ENCODE measurements at regions not wholly inside any gene's neighbourhood (a gene's known extent, or its start where the extent isn't known, plus 50 kb on each side); places are given as distances from the start of the nearest gene placed in this dataset.

DNA sequence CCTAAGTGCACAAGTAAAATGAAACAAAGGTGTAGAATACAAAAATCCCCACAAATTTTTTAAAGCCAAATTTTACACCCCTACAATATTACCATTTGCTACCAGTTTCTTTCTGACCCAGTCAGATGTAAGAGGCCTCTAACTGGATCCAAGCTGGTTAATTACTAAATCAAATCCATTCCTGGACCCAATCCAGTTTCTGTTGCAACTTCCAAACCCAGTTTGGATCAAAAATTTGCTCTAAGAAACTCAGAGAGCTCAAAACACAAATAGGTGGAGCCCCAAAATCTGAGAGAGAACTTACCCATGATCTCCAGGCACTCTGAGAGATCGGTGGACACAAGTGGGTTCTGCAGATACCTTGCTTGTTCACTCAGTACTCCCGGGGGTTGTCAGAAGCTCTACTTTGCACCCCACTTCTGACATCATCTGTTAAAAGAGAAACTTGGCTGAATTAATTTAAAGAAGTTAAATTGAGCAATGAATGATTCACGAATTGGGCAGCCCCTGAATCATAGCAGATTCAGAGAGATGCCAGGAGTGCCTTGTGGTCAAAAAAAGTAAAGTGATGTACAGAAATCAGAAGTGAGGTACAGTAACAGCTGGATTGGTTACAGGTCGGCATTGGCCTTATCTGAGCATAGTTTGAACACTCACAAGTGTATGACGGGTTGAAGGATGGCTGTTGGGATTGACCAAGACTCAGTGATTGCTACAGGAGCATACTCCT, 448.0 kb downstream of the KCNT2 start:
- no peaks in the 10 kb centered on the region for H3K27me3 ChIP-seq (ENCODE audit: low read depth)
- ATAC-seq = no peak
- no peaks in the 10 kb centered on the region for H3K36me3 ChIP-seq
- H3K9me3 ChIP-seq = no peaks in the 10 kb centered on the region
- H3K4me1 ChIP-seq = no peaks in the 10 kb centered on the region
- no peak overlapping the region for H3K27ac ChIP-seq
- intact Hi-C loops (cut with DNase I) = no loop called here
- H3K4me3 ChIP-seq = no peak overlapping the region
- TF ChIP-seq, protein P1, sequence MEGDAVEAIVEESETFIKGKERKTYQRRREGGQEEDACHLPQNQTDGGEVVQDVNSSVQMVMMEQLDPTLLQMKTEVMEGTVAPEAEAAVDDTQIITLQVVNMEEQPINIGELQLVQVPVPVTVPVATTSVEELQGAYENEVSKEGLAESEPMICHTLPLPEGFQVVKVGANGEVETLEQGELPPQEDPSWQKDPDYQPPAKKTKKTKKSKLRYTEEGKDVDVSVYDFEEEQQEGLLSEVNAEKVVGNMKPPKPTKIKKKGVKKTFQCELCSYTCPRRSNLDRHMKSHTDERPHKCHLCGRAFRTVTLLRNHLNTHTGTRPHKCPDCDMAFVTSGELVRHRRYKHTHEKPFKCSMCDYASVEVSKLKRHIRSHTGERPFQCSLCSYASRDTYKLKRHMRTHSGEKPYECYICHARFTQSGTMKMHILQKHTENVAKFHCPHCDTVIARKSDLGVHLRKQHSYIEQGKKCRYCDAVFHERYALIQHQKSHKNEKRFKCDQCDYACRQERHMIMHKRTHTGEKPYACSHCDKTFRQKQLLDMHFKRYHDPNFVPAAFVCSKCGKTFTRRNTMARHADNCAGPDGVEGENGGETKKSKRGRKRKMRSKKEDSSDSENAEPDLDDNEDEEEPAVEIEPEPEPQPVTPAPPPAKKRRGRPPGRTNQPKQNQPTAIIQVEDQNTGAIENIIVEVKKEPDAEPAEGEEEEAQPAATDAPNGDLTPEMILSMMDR (IDR thresholded peaks at IDR 0.05) = no peak
- no peak for DNase-seq

DNA sequence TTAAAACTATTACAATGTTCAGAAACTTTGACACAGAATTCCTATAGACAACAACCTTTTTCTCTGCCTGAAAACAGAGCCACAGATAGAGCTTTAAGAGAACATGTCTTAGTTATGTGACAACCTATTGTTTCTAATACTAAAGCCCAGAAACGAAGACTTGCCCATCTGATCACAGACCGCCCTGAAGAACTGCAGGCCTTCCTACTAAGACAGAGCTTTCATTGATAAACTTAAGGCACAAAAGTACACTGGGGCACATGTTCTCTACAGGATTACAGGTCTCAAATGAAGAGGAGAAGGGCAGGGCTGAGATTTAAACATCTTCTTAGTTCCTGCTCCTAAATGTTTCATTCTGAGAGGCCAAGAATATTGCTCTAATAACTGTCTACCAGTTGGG, 452.7 kb downstream of the KCNT2 start:
- Histone ChIP-seq H3K36me3 (no peaks in the 10 kb centered on the region), H3K27me3 (ENCODE audit: low read depth) (no peaks in the 10 kb centered on the region), H3K4me1 (no peaks in the 10 kb centered on the region), H3K4me3 (no peak overlapping the region), H3K9me3 (no peaks in the 10 kb centered on the region), H3K27ac (no peak overlapping the region)
- TF ChIP-seq, protein P1 (IDR thresholded peaks at IDR 0.05) = no peak
- DNase-seq (no peak), ATAC-seq (no peak)
- intact Hi-C loops (cut with DNase I) = no loop called here

DNA sequence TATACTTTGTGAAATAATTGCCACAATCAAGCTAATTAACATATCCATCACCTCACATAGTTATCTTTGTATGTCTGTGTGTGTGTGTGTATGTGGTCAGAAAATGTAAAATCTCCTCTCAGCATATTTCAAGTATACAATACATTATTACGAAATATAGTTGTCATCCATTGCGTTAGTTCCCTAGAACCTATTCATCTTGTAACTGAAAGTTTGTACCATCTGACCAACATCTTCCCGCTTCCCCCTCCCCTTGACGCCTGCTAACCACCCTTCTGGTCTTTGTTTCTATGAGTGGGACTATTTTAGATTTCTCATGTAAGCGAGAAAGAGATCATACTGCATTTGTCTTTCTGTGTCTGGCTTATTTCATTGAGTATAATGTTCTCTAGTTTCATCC, 455.3 kb downstream of the KCNT2 start:
- TF ChIP-seq, protein P1 (IDR thresholded peaks at IDR 0.05) = no peak
- no peak for DNase-seq
- Histone ChIP-seq H3K9me3 (no peaks in the 10 kb centered on the region), H3K4me3 (no peak overlapping the region), H3K4me1 (no peaks in the 10 kb centered on the region), H3K36me3 (no peaks in the 10 kb centered on the region), H3K27ac (no peak overlapping the region), H3K27me3 (ENCODE audit: low read depth) (no peaks in the 10 kb centered on the region)
- ATAC-seq = no peak
- intact Hi-C loops (cut with DNase I) = no loop called here

DNA sequence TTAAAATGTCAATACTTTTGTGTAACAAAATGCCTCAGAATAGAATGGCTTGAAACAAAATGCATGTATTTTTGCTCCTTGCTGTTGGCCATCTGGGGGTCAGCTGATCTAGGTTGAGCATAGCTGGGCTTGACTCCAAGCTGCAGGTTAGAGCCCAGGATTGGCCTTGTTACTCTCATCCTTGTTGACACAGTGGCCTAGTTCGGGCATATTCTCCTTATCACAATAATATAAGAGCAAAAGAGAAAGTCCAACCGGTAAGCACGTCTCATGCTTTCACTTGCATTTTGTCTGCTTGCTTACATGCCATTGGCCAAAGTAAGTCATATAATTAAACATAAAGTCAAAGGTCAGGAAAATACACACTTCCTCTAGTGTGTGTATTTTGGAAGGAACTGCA, 456.2 kb downstream of the KCNT2 start:
- Histone ChIP-seq H3K9me3 (no peaks in the 10 kb centered on the region), H3K4me3 (no peak overlapping the region), H3K36me3 (no peaks in the 10 kb centered on the region), H3K27ac (no peak overlapping the region), H3K27me3 (ENCODE audit: low read depth) (no peaks in the 10 kb centered on the region), H3K4me1 (no peaks in the 10 kb centered on the region)
- ATAC-seq (peak; percentile 47 to 63), DNase-seq (no peak)
- TF ChIP-seq, protein P1 (IDR thresholded peaks at IDR 0.05) = no peak
- intact Hi-C loops (cut with DNase I) = no loop called here

DNA sequence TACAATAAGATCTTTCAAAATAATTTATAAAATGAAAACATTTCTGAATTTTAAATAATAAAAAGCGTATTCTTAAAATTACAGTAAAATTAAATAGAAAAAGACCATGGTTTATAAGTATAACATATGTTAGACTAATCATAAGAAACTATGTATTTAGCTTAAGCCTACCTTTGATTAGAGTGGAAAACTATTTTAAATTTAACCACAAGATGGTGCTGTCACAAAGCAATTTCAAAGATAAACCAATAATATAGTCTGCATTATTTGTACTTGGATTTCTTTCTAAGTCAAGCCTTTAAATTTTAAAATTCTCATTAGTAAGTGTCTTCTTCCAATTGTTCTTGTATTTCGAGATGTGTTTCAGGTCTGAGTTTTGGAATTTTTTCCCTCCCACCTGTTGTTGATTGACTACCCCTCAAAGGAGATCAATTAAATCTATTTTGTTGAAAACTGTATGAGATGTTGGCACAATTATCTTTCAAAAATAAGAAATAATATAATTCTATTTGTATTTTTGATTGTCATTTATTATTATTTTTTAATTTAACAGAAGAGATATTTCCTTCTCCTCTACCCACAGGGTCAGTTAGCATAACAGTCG, 459.8 kb downstream of the KCNT2 start:
- Histone ChIP-seq H3K27ac (no peak overlapping the region), H3K4me3 (no peak overlapping the region), H3K9me3 (no peaks in the 10 kb centered on the region), H3K36me3 (no peaks in the 10 kb centered on the region), H3K4me1 (no peaks in the 10 kb centered on the region), H3K27me3 (ENCODE audit: low read depth) (no peaks in the 10 kb centered on the region)
- ATAC-seq = no peak
- no peak for DNase-seq
- intact Hi-C loops (cut with DNase I) = no loop called here
- TF ChIP-seq, protein P1 (IDR thresholded peaks at IDR 0.05) = peak; percentile 61
